Adrenal gland (tissue), 9 donors: ENCODE measurements at regions not wholly inside any gene's neighbourhood (a gene's known extent, or its start where the extent isn't known, plus 50 kb on each side); places are given as distances from the start of the nearest gene placed in this dataset.
"Not testable (repeated sequence)": the region's sequence is repeated elsewhere in the genome, so short reads cannot be mapped to it uniquely, and the experiment has no call there.

Experiments
- DNase-seq, 7 donors: peaks; one replicate each; pipeline ENCODE4 v3.0.0-alpha.2; 2019 to 2020
- H3K27ac ChIP-seq, 5 donors: fragments of 200-600 bp; sonication (generic) in 4 of 5; 1 replicate in 3 of 5; 2 replicates in 2 of 5; pipeline versions ENCODE4 v1.5.1 to v1.8.0; 2016 to 2020; ENCODE audit warnings: mild to moderate bottlenecking in 1 of 5
- H3K27me3 ChIP-seq: fragments of 200-600 bp; 2 replicates; pipeline ENCODE4 v1.8.0; 2021
- H3K36me3 ChIP-seq, 2 donors: fragments of 200-600 bp; replicated peaks in 1 of 2; 1 replicate in 1 of 2; 2 replicates in 1 of 2; pipeline versions ENCODE4 v1.5.1 to v1.8.0; 2018 to 2022
- H3K4me1 ChIP-seq, 2 donors: fragments of 200-600 bp; replicated peaks in 1 of 2; 1 replicate in 1 of 2; 2 replicates in 1 of 2; pipeline versions ENCODE4 v1.5.1 to v1.8.0; 2018 to 2021
- H3K4me3 ChIP-seq, 4 donors: fragments of 200-600 bp; sonication (generic) in 3 of 4; one replicate each; pipeline ENCODE4 v1.5.1; 2016 to 2018
- H3K9me3 ChIP-seq, 3 donors: fragments of 200-600 bp; sonication (generic) in 1 of 3; replicated peaks in 1 of 3; 1 replicate in 2 of 3; 2 replicates in 1 of 3; pipeline versions ENCODE4 v1.5.1 to v1.8.0; 2016 to 2021
- CTCF ChIP-seq, 6 experiments: fragments of 450-650 bp in 4 of 6; fragments of 200-600 bp in 2 of 6; sonication (generic) in 1 of 6; IDR thresholded peaks; 1 replicate in 5 of 6; 2 replicates in 1 of 6; pipeline versions ENCODE4 v1.5.1 to v1.8.0; 2016 to 2021; ENCODE audit warnings: antibody characterized with exemption in 6 of 6, mild to moderate bottlenecking in 2 of 6, moderate library complexity in 1 of 6
- POLR2A ChIP-seq, 2 donors: fragments of 450-650 bp; IDR thresholded peaks; one replicate each; pipeline ENCODE4 v1.6.1; 2017; ENCODE audit warnings: antibody characterized with exemption in 2 of 2, mild to moderate bottlenecking in 2 of 2, moderate library complexity in 1 of 2
- WGBS, 4 donors: extraction: QIAGEN DNeasy Blood & Tissue Kit in 2 of 4; methylation state at CpG; one replicate each; pipeline versions ENCODE4 v1.1.5 to v1.1.7; 2013 to 2017; 5-methylcytosine and 5-hydroxymethylcytosine counted together
- intact Hi-C, 2 donors: fragments of 100-400 bp; cut with DNase I; formaldehyde crosslinking; loops; one replicate each; pipeline versions ENCODE4 v1.14.1 to v1.15.0; 2022 to 2023
- donor health status: healthy with polysubstance abuse.
- donor health status: Bipolar disorder and iron deficiency.
- donor health status: DM: yes; HTN: yes; CAD: no.
- donor health status: DM: no; HTN: no; CAD: no.
- donor health status: DM: no; HTN: no; CAD: no.

- intact Hi-C loops, result loop anchor here in 1 of 2 donors (5.0 kb wide), 1 partner anchor 237 kb away; no protein-coding TSS in a partner anchor
- Histone ChIP-seq H3K36me3 (no peaks in the 10 kb centered on the region), H3K9me3 (no peaks in the 10 kb centered on the region), H3K4me1 (no peaks in the 10 kb centered on the region), H3K4me3 (no peak overlapping the region), H3K27me3 (no peaks in the 10 kb centered on the region), H3K27ac (no peak overlapping the region)
- no peak for DNase-seq
- WGBS, 4 donors, result 55 to 63% (median 61%) methylated on average over 3 of the region's 3 CpGs
- TF ChIP-seq POLR2A (IDR thresholded peaks at IDR 0.05) (no peak), CTCF (IDR thresholded peaks at IDR 0.05) (no peak)
Observed at GRCh38 chr5:44535621-44536020, 146.4 kb upstream of the FGF10 start.

- Histone ChIP-seq H3K4me3 (no peak overlapping the region), H3K4me1 (no peaks in the 10 kb centered on the region), H3K27ac (no peak overlapping the region), H3K27me3 (no peaks in the 10 kb centered on the region), H3K36me3 (no peaks in the 10 kb centered on the region), H3K9me3 (no peaks in the 10 kb centered on the region)
- intact Hi-C loops, result no loop called here
- 56 to 88% (median 71%) methylated on average over 1 of the region's 1 CpG for WGBS, 4 donors
- TF ChIP-seq POLR2A (IDR thresholded peaks at IDR 0.05) (no peak), CTCF (IDR thresholded peaks at IDR 0.05) (no peak)
- DNase-seq, result no peak
Observed at GRCh38 chr5:44532981-44533380, 143.8 kb upstream of the FGF10 start.

GRCh38 chr5:44531756-44532155 lies 142.5 kb upstream of the FGF10 start:
- H3K4me1 ChIP-seq, DNase-seq, H3K27ac ChIP-seq, H3K9me3 ChIP-seq, H3K27me3 ChIP-seq, intact Hi-C loops, H3K36me3 ChIP-seq, H3K4me3 ChIP-seq: not testable (repeated sequence)
- 68 to 74% (median 73%) methylated on average over 2 of the region's 2 CpGs for WGBS, 4 donors

GRCh38 chr5:44530783-44531182 lies 141.6 kb upstream of the FGF10 start:
- intact Hi-C loops, H3K4me3 ChIP-seq, DNase-seq, H3K4me1 ChIP-seq, H3K9me3 ChIP-seq, H3K27me3 ChIP-seq, H3K27ac ChIP-seq, H3K36me3 ChIP-seq: not testable (repeated sequence)
- 79 to 93% (median 89%) methylated on average over 5 to 6 of the region's 6 CpGs for WGBS, 4 donors

GRCh38 chr5:44511596-44511995 lies 122.4 kb upstream of the FGF10 start:
- Histone ChIP-seq H3K27me3 (no peaks in the 10 kb centered on the region), H3K9me3 (no peaks in the 10 kb centered on the region), H3K4me3 (no peak overlapping the region), H3K27ac (no peak overlapping the region), H3K4me1 (no peaks in the 10 kb centered on the region), H3K36me3 (no peaks in the 10 kb centered on the region)
- DNase-seq, result no peak
- WGBS, 4 donors, result 58 to 79% (median 70%) methylated on average over 5 of the region's 5 CpGs
- intact Hi-C loops, result no loop called here
- TF ChIP-seq CTCF (IDR thresholded peaks at IDR 0.05), result no peak
- no peak for TF ChIP-seq POLR2A (IDR thresholded peaks at IDR 0.05)
